ENCODE measurements at regions not wholly inside any gene's neighbourhood (a gene's known extent, or its start where the extent isn't known, plus 50 kb on each side); places are given as distances from the start of the nearest gene placed in this dataset.

DNA sequence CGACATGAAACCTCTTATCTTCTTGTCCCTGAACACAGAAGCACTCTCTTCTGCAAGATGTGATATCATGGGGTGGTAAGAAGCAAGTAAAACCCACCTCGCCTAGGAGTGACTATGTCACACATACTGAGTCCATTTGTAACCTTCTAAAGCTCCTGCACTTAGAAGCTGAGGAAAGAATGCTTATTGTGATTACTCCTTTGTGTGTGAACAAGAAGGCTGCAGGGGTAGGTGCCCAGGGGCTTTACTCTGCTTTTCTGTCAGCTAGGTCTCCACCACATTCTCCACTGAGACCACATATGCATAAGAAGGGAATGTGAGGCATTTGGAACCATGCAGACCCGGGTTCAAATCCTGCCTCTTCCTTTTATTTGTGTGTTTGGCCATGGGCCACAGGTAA, 144.3 kb downstream of the DMRTA2 start:
- Histone ChIP-seq H3K27me3 (ENCODE audit: control insufficient read depth in 3 of 3, insufficient read depth in 3 of 3, low read length in 2 of 3) (peaks cover 0 to 4% (median 0%) of the 10 kb centered on the region in 3 donors), H3K4me3 (no peak overlapping the region), H3K4me1 (ENCODE audit: control insufficient read depth in 5 of 5, insufficient read depth in 5 of 5, low read length in 5 of 5) (peaks cover 0 to 2% (median 0%) of the 10 kb centered on the region in 5 donors), H3K9ac (ENCODE audit: insufficient read depth in 1 of 2, low read length in 2 of 2) (no peak overlapping the region), H3K9me3 (ENCODE audit: control insufficient read depth in 4 of 4, insufficient read depth in 3 of 4, low read length in 3 of 4) (peaks cover 0 to 1% (median 0%) of the 10 kb centered on the region in 4 donors), H3K36me3 (ENCODE audit: control insufficient read depth in 4 of 4, insufficient read depth in 4 of 4, low read length in 4 of 4) (no peaks in the 10 kb centered on the region), H3K27ac (ENCODE audit: low read depth in 1 of 2, low read length in 1 of 2) (no peak overlapping the region)
- TF ChIP-seq, protein P1, sequence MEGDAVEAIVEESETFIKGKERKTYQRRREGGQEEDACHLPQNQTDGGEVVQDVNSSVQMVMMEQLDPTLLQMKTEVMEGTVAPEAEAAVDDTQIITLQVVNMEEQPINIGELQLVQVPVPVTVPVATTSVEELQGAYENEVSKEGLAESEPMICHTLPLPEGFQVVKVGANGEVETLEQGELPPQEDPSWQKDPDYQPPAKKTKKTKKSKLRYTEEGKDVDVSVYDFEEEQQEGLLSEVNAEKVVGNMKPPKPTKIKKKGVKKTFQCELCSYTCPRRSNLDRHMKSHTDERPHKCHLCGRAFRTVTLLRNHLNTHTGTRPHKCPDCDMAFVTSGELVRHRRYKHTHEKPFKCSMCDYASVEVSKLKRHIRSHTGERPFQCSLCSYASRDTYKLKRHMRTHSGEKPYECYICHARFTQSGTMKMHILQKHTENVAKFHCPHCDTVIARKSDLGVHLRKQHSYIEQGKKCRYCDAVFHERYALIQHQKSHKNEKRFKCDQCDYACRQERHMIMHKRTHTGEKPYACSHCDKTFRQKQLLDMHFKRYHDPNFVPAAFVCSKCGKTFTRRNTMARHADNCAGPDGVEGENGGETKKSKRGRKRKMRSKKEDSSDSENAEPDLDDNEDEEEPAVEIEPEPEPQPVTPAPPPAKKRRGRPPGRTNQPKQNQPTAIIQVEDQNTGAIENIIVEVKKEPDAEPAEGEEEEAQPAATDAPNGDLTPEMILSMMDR (IDR thresholded peaks at IDR 0.05; ENCODE audit: control extremely low read depth, extremely low read depth), result no peak
- DNase-seq (no peak), ATAC-seq (ENCODE audit: insufficient read depth, low FRiP score) (no peak)
- 49 to 54% methylated on average over 3 of the region's 3 CpGs for WGBS, 2 donors

DNA sequence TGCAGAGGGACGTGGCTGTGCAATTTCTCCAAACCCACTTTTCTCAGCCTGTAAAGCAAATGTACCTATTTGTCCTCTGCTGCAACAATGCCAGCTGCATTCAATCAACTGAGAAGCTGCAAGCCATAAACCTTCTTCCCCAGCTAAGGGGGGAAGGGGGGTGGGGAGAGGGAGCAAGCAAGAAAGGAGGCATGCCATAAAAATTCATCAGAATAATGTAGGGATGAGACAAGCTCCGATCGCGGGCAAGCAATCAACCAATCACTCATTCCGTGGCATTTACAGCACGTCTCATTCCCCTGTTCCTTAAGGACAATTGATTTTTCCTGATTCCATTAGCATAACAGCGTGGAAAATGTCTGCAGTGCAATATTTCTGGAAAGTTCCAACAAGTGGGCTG, 144.8 kb downstream of the DMRTA2 start:
- no peak for ATAC-seq (ENCODE audit: insufficient read depth, low FRiP score)
- Histone ChIP-seq H3K4me1 (ENCODE audit: control insufficient read depth in 5 of 5, insufficient read depth in 5 of 5, low read length in 5 of 5) (peaks cover 0 to 3% (median 0%) of the 10 kb centered on the region in 5 donors), H3K9me3 (ENCODE audit: control insufficient read depth in 4 of 4, insufficient read depth in 3 of 4, low read length in 3 of 4) (peaks cover 0 to 1% (median 0%) of the 10 kb centered on the region in 4 donors), H3K9ac (ENCODE audit: insufficient read depth in 1 of 2, low read length in 2 of 2) (no peak overlapping the region), H3K4me3 (no peak overlapping the region), H3K27me3 (ENCODE audit: control insufficient read depth in 3 of 3, insufficient read depth in 3 of 3, low read length in 2 of 3) (peaks cover 0 to 4% (median 0%) of the 10 kb centered on the region in 3 donors), H3K27ac (ENCODE audit: low read depth in 1 of 2, low read length in 1 of 2) (no peak overlapping the region), H3K36me3 (ENCODE audit: control insufficient read depth in 4 of 4, insufficient read depth in 4 of 4, low read length in 4 of 4) (no peaks in the 10 kb centered on the region)
- WGBS, 2 donors, result 35 to 36% methylated on average over 7 of the region's 7 CpGs
- TF ChIP-seq, protein P1 (IDR thresholded peaks at IDR 0.05; ENCODE audit: control extremely low read depth, extremely low read depth), result no peak
- no peak for DNase-seq

DNA sequence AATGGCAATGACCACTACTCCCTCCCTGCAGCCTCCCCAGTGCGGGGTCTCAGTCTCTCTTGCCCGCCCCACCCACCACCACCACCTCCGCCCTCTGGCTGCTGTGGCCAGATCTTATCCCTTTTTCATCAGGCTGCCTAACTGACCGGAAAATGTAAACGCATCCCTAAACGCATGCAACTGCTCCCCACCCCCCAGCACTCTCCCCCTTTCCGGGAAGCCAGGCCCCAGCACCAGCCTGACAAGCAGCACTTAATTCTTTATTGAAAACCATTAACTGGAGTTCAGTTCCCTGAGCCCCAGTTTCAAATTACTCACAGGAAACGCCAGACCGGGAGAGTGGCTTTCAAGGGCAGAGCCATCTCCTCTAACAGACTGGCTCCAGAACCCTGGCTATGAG, 147.7 kb downstream of the DMRTA2 start:
- Histone ChIP-seq H3K36me3 (ENCODE audit: control insufficient read depth in 4 of 4, insufficient read depth in 4 of 4, low read length in 4 of 4) (no peaks in the 10 kb centered on the region), H3K27me3 (ENCODE audit: control insufficient read depth in 3 of 3, insufficient read depth in 3 of 3, low read length in 2 of 3) (peaks cover 0 to 4% (median 0%) of the 10 kb centered on the region in 3 donors), H3K9ac (ENCODE audit: insufficient read depth in 1 of 2, low read length in 2 of 2) (no peak overlapping the region), H3K4me3 (no peak overlapping the region), H3K9me3 (ENCODE audit: control insufficient read depth in 4 of 4, insufficient read depth in 3 of 4, low read length in 3 of 4) (peaks cover 0 to 3% (median 0%) of the 10 kb centered on the region in 4 donors), H3K4me1 (ENCODE audit: control insufficient read depth in 5 of 5, insufficient read depth in 5 of 5, low read length in 5 of 5) (peaks cover 0 to 3% (median 0%) of the 10 kb centered on the region in 5 donors), H3K27ac (ENCODE audit: low read depth in 1 of 2, low read length in 1 of 2) (no peak overlapping the region)
- ATAC-seq (ENCODE audit: insufficient read depth, low FRiP score) (no peak), DNase-seq (no peak)
- 16 to 30% methylated on average over 9 of the region's 9 CpGs for WGBS, 2 donors
- TF ChIP-seq, protein P1 (IDR thresholded peaks at IDR 0.05; ENCODE audit: control extremely low read depth, extremely low read depth), result no peak

DNA sequence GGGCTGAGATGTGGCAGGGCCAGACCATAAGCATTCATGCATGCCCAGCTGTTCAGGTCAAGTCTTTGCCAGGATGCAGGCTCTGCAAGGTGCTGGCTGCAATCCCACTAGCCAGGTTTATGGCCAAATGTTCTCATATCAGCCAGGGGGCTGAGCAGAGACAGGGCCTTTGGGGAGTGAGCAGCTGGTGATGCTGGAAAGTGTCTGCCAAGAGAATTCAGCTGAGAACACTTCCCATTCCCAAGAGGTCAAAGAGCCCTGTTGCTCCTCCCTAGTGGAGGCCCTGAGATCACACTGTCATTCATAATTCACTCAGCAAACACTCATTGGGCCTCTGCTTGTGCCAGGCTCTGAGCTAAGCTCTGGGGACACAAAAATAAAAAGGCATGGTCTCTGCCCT, 150.3 kb downstream of the DMRTA2 start:
- no peak overlapping the region for H3K27ac ChIP-seq (ENCODE audit: low read depth in 1 of 2, low read length in 1 of 2)
- DNase-seq, result no peak

More for the DNA sequence above, 150.3 kb downstream of the DMRTA2 start:
- no peak overlapping the region for H3K4me3 ChIP-seq
- H3K4me1 ChIP-seq (ENCODE audit: control insufficient read depth in 5 of 5, insufficient read depth in 5 of 5, low read length in 5 of 5), result peaks cover 0 to 3% (median 0%) of the 10 kb centered on the region in 5 donors
- TF ChIP-seq, protein P1 (IDR thresholded peaks at IDR 0.05; ENCODE audit: control extremely low read depth, extremely low read depth), result no peak
- H3K9ac ChIP-seq (ENCODE audit: insufficient read depth in 1 of 2, low read length in 2 of 2), result no peak overlapping the region
- ATAC-seq (ENCODE audit: insufficient read depth, low FRiP score), result no peak
- no peaks in the 10 kb centered on the region for H3K36me3 ChIP-seq (ENCODE audit: control insufficient read depth in 4 of 4, insufficient read depth in 4 of 4, low read length in 4 of 4)
- H3K27me3 ChIP-seq (ENCODE audit: control insufficient read depth in 3 of 3, insufficient read depth in 3 of 3, low read length in 2 of 3), result peaks cover 0 to 4% (median 0%) of the 10 kb centered on the region in 3 donors
- peaks cover 0 to 3% (median 0%) of the 10 kb centered on the region in 4 donors for H3K9me3 ChIP-seq (ENCODE audit: control insufficient read depth in 4 of 4, insufficient read depth in 3 of 4, low read length in 3 of 4)
